Activated naive CD8-positive, alpha-beta T cell treated with anti-CD3 and anti-CD28 coated beads for 36 hours (primary cell): ENCODE measurements at regions not wholly inside any gene's neighbourhood (a gene's known extent, or its start where the extent isn't known, plus 50 kb on each side); places are given as distances from the start of the nearest gene placed in this dataset.

Source experiments
- DNase-seq: peaks from one replicate; pipeline ENCODE4 v3.0.0; 2021
- H3K27ac Mint-ChIP-seq: one replicate; pipeline ENCODE4 v1.8.0; 2022; ENCODE audit warnings: mild to moderate bottlenecking, moderate library complexity, mixed read lengths
- H3K27me3 Mint-ChIP-seq: one replicate; pipeline ENCODE4 v1.8.0; 2022; ENCODE audit warnings: mild to moderate bottlenecking, mixed read lengths
- H3K36me3 Mint-ChIP-seq: one replicate; pipeline ENCODE4 v1.8.0; 2021; ENCODE audit warnings: mild to moderate bottlenecking, mixed read lengths
- H3K4me1 Mint-ChIP-seq: one replicate; pipeline ENCODE4 v1.8.0; 2021; ENCODE audit warnings: mixed read lengths
- H3K4me3 Mint-ChIP-seq: one replicate; pipeline ENCODE4 v1.8.0; 2022; ENCODE audit warnings: mild to moderate bottlenecking, moderate library complexity, mixed read lengths
- H3K9me3 Mint-ChIP-seq: one replicate; pipeline ENCODE4 v1.8.0; 2022; ENCODE audit warnings: mixed read lengths

- H3K27me3 Mint-ChIP-seq: peaks cover 36% of the 10 kb centered on the region
- H3K36me3 Mint-ChIP-seq: peaks cover 1% of the 10 kb centered on the region
- peaks cover 5% of the 10 kb centered on the region for H3K9me3 Mint-ChIP-seq
- no peak for DNase-seq
- H3K27ac Mint-ChIP-seq: no peak overlapping the region
- H3K4me3 Mint-ChIP-seq: no peak overlapping the region
- H3K4me1 Mint-ChIP-seq: peaks cover 20% of the 10 kb centered on the region
Measured at GRCh38 chr1:10934150-10934818, 78.2 kb upstream of the TARDBP start.

GRCh38 chr1:10935246-10935645 lies 77.2 kb upstream of the TARDBP start:
- Mint-ChIP-seq H3K9me3 (peaks cover 5% of the 10 kb centered on the region), H3K36me3 (peaks cover 1% of the 10 kb centered on the region), H3K27me3 (peaks cover 35% of the 10 kb centered on the region), H3K4me1 (peaks cover 30% of the 10 kb centered on the region), H3K4me3 (no peak overlapping the region), H3K27ac (no peak overlapping the region)
- DNase-seq: no peak

GRCh38 chr1:10935724-10936123 lies 76.7 kb upstream of the TARDBP start:
- peaks cover 35% of the 10 kb centered on the region for H3K27me3 Mint-ChIP-seq
- peaks cover 34% of the 10 kb centered on the region for H3K4me1 Mint-ChIP-seq
- peaks cover 1% of the 10 kb centered on the region for H3K36me3 Mint-ChIP-seq
- no peak for DNase-seq
- H3K4me3 Mint-ChIP-seq: no peak overlapping the region
- H3K27ac Mint-ChIP-seq: no peak overlapping the region
- peaks cover 5% of the 10 kb centered on the region for H3K9me3 Mint-ChIP-seq

GRCh38 chr1:10936998-10937901 lies 75.2 kb upstream of the TARDBP start:
- Mint-ChIP-seq H3K9me3 (peaks cover under 1% of the 10 kb centered on the region), H3K4me1 (peaks cover 37% of the 10 kb centered on the region), H3K4me3 (no peak overlapping the region), H3K27me3 (peaks cover 42% of the 10 kb centered on the region), H3K36me3 (no peaks in the 10 kb centered on the region), H3K27ac (no peak overlapping the region)
- DNase-seq: no peak

- no peak overlapping the region for H3K4me3 Mint-ChIP-seq
- H3K27me3 Mint-ChIP-seq: peaks cover 58% of the 10 kb centered on the region
- no peaks in the 10 kb centered on the region for H3K9me3 Mint-ChIP-seq
- DNase-seq: no peak
- H3K36me3 Mint-ChIP-seq: no peaks in the 10 kb centered on the region
- H3K4me1 Mint-ChIP-seq: peaks cover 37% of the 10 kb centered on the region
- no peak overlapping the region for H3K27ac Mint-ChIP-seq
Measured at GRCh38 chr1:10938741-10939417, 73.6 kb upstream of the TARDBP start.

GRCh38 chr1:10939654-10940450 lies 72.6 kb upstream of the TARDBP start:
- peak; percentile 80 for DNase-seq
- peaks cover 64% of the 10 kb centered on the region for H3K27me3 Mint-ChIP-seq

GRCh38 chr1:10940451-10940804 lies 72.0 kb upstream of the TARDBP start:
- no peak for DNase-seq
- H3K27me3 Mint-ChIP-seq: peaks cover 68% of the 10 kb centered on the region
- H3K36me3 Mint-ChIP-seq: no peaks in the 10 kb centered on the region
- peak overlapping the region; percentile 69 for H3K27ac Mint-ChIP-seq
- H3K4me3 Mint-ChIP-seq: peak overlapping the region; percentile 20
- peaks cover 40% of the 10 kb centered on the region for H3K4me1 Mint-ChIP-seq
- H3K9me3 Mint-ChIP-seq: no peaks in the 10 kb centered on the region

More at GRCh38 chr1:10939654-10940450, 72.6 kb upstream of the TARDBP start:
- Mint-ChIP-seq H3K4me3 (peak overlapping the region; percentile 19), H3K27ac (peak overlapping the region; percentile 69), H3K4me1 (peaks cover 40% of the 10 kb centered on the region), H3K9me3 (no peaks in the 10 kb centered on the region), H3K36me3 (no peaks in the 10 kb centered on the region)

- Mint-ChIP-seq H3K4me3 (no peak overlapping the region), H3K27me3 (peaks cover 72% of the 10 kb centered on the region), H3K9me3 (no peaks in the 10 kb centered on the region), H3K27ac (no peak overlapping the region), H3K36me3 (no peaks in the 10 kb centered on the region), H3K4me1 (peaks cover 40% of the 10 kb centered on the region)
- DNase-seq: no peak
Measured at GRCh38 chr1:10940838-10941237, 71.6 kb upstream of the TARDBP start.

GRCh38 chr1:10941891-10942541 lies 70.4 kb upstream of the TARDBP start:
- Mint-ChIP-seq H3K4me1 (peaks cover 39% of the 10 kb centered on the region), H3K9me3 (no peaks in the 10 kb centered on the region), H3K27ac (no peak overlapping the region), H3K36me3 (no peaks in the 10 kb centered on the region), H3K4me3 (no peak overlapping the region), H3K27me3 (peaks cover 64% of the 10 kb centered on the region)
- DNase-seq: peak; percentile 61

- Mint-ChIP-seq H3K27me3 (peaks cover 61% of the 10 kb centered on the region), H3K9me3 (no peaks in the 10 kb centered on the region), H3K4me3 (no peak overlapping the region), H3K36me3 (no peaks in the 10 kb centered on the region), H3K4me1 (peaks cover 36% of the 10 kb centered on the region), H3K27ac (no peak overlapping the region)
- DNase-seq: no peak
Measured at GRCh38 chr1:10942542-10942912, 69.9 kb upstream of the TARDBP start.

- peaks cover 32% of the 10 kb centered on the region for H3K4me1 Mint-ChIP-seq
- no peaks in the 10 kb centered on the region for H3K9me3 Mint-ChIP-seq
- H3K27ac Mint-ChIP-seq: no peak overlapping the region
- no peaks in the 10 kb centered on the region for H3K36me3 Mint-ChIP-seq
- no peak overlapping the region for H3K4me3 Mint-ChIP-seq
- no peak for DNase-seq
- H3K27me3 Mint-ChIP-seq: peaks cover 55% of the 10 kb centered on the region
Measured at GRCh38 chr1:10943041-10943440, 69.4 kb upstream of the TARDBP start.

GRCh38 chr1:10943991-10944730 lies 68.3 kb upstream of the TARDBP start:
- no peaks in the 10 kb centered on the region for H3K9me3 Mint-ChIP-seq
- H3K27me3 Mint-ChIP-seq: peaks cover 45% of the 10 kb centered on the region
- no peak overlapping the region for H3K27ac Mint-ChIP-seq
- no peak for DNase-seq
- peaks cover 26% of the 10 kb centered on the region for H3K4me1 Mint-ChIP-seq
- no peak overlapping the region for H3K4me3 Mint-ChIP-seq
- H3K36me3 Mint-ChIP-seq: no peaks in the 10 kb centered on the region

GRCh38 chr1:10945991-10946509 lies 66.4 kb upstream of the TARDBP start:
- no peak for DNase-seq
- Mint-ChIP-seq H3K9me3 (no peaks in the 10 kb centered on the region), H3K36me3 (no peaks in the 10 kb centered on the region), H3K27ac (no peak overlapping the region), H3K4me1 (peaks cover 7% of the 10 kb centered on the region), H3K4me3 (no peak overlapping the region), H3K27me3 (peaks cover 40% of the 10 kb centered on the region)
